Neural progenitor cell (in vitro differentiated cells): ENCODE measurements at regions not wholly inside any gene's neighbourhood (a gene's known extent, or its start where the extent isn't known, plus 50 kb on each side); places are given as distances from the start of the nearest gene placed in this dataset.

Experiments
- DNase-seq: peaks from one replicate; pipeline ENCODE4 v3.0.0-alpha.2; 2016; ENCODE audit warnings: low spot score
- H2AFZ ChIP-seq: fragments of 200-600 bp; sonication (generic); replicated peaks from 2 replicates; pipeline ENCODE4 v1.6.1; 2016; ENCODE audit warnings: antibody characterized with exemption
- H3F3A ChIP-seq: fragments of 200-600 bp; sonication (generic); 2 replicates; pipeline ENCODE4 v1.6.1; 2016; ENCODE audit warnings: antibody characterized with exemption, low read depth
- H3K27ac ChIP-seq: fragments of 200-600 bp; sonication (generic); 2 replicates; pipeline ENCODE4 v1.5.1; 2016; ENCODE audit warnings: mild to moderate bottlenecking
- H3K27me3 ChIP-seq: fragments of 200-600 bp; sonication (generic); 2 replicates; pipeline ENCODE4 v1.6.1; 2016; ENCODE audit warnings: mild to moderate bottlenecking, moderate library complexity
- H3K36me3 ChIP-seq: fragments of 200-600 bp; sonication (generic); 2 replicates; pipeline ENCODE4 v1.5.1; 2016
- H3K4me1 ChIP-seq: fragments of 200-600 bp; sonication (generic); 2 replicates; pipeline ENCODE4 v1.6.1; 2016; ENCODE audit warnings: mixed run types
- H3K4me2 ChIP-seq: fragments of 200-600 bp; sonication (generic); 2 replicates; pipeline ENCODE4 v1.6.1; 2016
- H3K4me3 ChIP-seq: fragments of 200-600 bp; sonication (generic); 2 replicates; pipeline ENCODE4 v1.5.1; 2016
- H3K79me2 ChIP-seq: fragments of 200-600 bp; sonication (generic); 2 replicates; pipeline ENCODE4 v1.6.1; 2016; ENCODE audit warnings: low read depth
- H3K9ac ChIP-seq: fragments of 200-600 bp; sonication (generic); 2 replicates; pipeline ENCODE4 v1.6.1; 2016
- H3K9me3 ChIP-seq: fragments of 200-600 bp; sonication (generic); 2 replicates; pipeline ENCODE4 v1.5.1; 2016; ENCODE audit warnings: low read depth
- H4K20me1 ChIP-seq: fragments of 200-600 bp; sonication (generic); 2 replicates; pipeline ENCODE4 v1.6.1; 2016; ENCODE audit warnings: low read depth
- H3K27ac Mint-ChIP-seq: 3 replicates; pipeline ENCODE4 v1.8.0; 2021; ENCODE audit warnings: mixed read lengths
- H3K27me3 Mint-ChIP-seq: 2 replicates; pipeline ENCODE4 v1.8.0; 2022; ENCODE audit warnings: low read depth, mild to moderate bottlenecking, inconsistent platforms, moderate library complexity, mixed read lengths; ENCODE audit not compliant: insufficient read depth
- H3K36me3 Mint-ChIP-seq: 3 replicates; pipeline ENCODE4 v1.8.0; 2021; ENCODE audit warnings: mixed read lengths
- H3K4me1 Mint-ChIP-seq: 3 replicates; pipeline ENCODE4 v1.8.0; 2021; ENCODE audit warnings: mixed read lengths
- H3K4me3 Mint-ChIP-seq: 3 replicates; pipeline ENCODE4 v1.8.0; 2021; ENCODE audit warnings: mild to moderate bottlenecking, moderate library complexity, mixed read lengths
- H3K9me3 Mint-ChIP-seq: 3 replicates; pipeline ENCODE4 v1.8.0; 2020; ENCODE audit warnings: mixed read lengths
- EZH2 ChIP-seq: fragments of 200-600 bp; sonication (generic); IDR thresholded peaks from 2 replicates; pipeline ENCODE4 v1.6.1; 2017; ENCODE audit warnings: antibody characterized with exemption, mild to moderate bottlenecking, moderate library complexity
- EZH2phosphoT487 ChIP-seq: fragments of 200-600 bp; sonication (generic); IDR thresholded peaks from 2 replicates; pipeline ENCODE4 v1.6.1; 2017; ENCODE audit warnings: antibody characterized with exemption
- TF ChIP-seq, protein P1 (sequence below): fragments of 200-600 bp; sonication (generic); IDR thresholded peaks from 2 replicates; pipeline ENCODE4 v1.5.1; 2017; ENCODE audit warnings: antibody characterized with exemption, mild to moderate bottlenecking

DNA sequence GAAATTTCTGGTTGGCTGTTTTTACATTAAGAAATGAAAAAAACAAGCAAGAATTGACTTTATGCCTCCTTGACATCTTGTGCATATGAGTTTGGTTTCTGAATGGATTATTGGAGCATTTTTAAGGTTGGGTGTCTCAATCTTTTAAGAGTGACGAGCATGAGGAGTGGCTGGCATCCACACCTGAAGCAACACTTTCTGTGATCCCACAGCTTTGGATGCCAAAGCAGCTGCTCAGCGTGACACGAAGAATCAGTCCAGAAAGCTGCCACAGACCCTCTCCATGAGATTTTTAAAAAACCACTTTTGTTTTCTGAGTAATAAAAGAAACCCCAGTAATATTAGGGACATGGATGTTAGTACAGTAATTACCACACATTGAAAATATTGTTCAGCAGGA lies 154.5 kb downstream of the KLF13 start:
- Histone ChIP-seq H3K4me1 (peaks cover 1% of the 10 kb centered on the region), H3K4me2 (no peak overlapping the region), H3K9me3 (no peaks in the 10 kb centered on the region), H3K36me3 (no peaks in the 10 kb centered on the region), H3K27ac (no peak overlapping the region), H3K79me2 (no peaks in the 10 kb centered on the region), H3K9ac (no peak overlapping the region), H3F3A (no peaks in the 10 kb centered on the region), H2AFZ (no peak overlapping the region), H3K27me3 (peaks cover 25% of the 10 kb centered on the region), H3K4me3 (no peak overlapping the region), H4K20me1 (no peaks in the 10 kb centered on the region)
- Mint-ChIP-seq H3K36me3 (peaks cover 12% of the 10 kb centered on the region), H3K4me3 (no peak overlapping the region), H3K27me3 (peaks cover 34% of the 10 kb centered on the region), H3K4me1 (peaks cover 6% of the 10 kb centered on the region), H3K9me3 (peaks cover 13% of the 10 kb centered on the region), H3K27ac (no peak overlapping the region)
- DNase-seq, result no peak
- TF ChIP-seq EZH2 (no peak), EZH2phosphoT487 (no peak)
- TF ChIP-seq, protein P1, sequence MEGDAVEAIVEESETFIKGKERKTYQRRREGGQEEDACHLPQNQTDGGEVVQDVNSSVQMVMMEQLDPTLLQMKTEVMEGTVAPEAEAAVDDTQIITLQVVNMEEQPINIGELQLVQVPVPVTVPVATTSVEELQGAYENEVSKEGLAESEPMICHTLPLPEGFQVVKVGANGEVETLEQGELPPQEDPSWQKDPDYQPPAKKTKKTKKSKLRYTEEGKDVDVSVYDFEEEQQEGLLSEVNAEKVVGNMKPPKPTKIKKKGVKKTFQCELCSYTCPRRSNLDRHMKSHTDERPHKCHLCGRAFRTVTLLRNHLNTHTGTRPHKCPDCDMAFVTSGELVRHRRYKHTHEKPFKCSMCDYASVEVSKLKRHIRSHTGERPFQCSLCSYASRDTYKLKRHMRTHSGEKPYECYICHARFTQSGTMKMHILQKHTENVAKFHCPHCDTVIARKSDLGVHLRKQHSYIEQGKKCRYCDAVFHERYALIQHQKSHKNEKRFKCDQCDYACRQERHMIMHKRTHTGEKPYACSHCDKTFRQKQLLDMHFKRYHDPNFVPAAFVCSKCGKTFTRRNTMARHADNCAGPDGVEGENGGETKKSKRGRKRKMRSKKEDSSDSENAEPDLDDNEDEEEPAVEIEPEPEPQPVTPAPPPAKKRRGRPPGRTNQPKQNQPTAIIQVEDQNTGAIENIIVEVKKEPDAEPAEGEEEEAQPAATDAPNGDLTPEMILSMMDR, result no peak

DNA sequence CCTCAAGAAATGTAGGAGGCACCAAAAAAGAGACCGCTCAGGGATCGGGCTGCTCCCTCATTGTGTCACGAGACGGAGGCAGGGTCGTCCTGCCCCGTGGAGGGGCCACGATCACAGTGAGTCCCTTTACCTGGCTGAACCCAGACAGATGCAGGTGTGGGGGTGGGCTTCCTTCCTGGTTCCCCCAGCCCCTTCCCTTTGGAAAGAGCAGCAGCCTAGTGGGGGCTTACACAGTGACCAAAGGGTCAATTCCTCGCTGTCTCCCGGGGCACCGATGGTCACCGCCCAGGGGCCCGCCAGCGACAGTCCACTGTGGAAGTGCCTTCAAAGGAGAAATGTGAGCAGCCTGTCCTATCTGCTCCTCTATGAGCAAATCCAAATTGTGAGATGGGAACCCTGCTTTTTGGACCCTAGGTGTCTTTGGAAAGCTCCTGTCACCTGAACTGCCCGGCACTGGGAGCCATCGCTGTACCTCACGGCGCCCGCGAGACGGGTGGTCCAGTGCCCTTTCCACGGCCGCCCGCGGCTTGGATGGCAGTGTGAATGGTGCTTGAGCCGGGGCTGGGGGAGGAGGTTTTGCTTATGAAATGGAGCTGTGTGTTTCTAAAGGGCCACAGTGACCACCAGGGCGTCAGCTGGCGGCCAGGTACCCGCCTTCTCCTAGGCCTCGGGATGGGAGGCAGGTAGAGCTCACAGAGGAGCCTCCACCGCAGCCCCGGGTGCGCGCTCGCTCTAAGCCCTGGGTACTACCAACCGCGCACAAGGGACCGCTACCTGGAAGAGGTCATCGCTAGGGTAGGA lies 155.7 kb downstream of the KLF13 start:
- no peak overlapping the region for H3K4me2 ChIP-seq
- Mint-ChIP-seq H3K9me3 (peaks cover 13% of the 10 kb centered on the region), H3K4me3 (peak overlapping the region; percentile 30), H3K27ac (no peak overlapping the region), H3K36me3 (peaks cover 12% of the 10 kb centered on the region), H3K4me1 (peaks cover 11% of the 10 kb centered on the region), H3K27me3 (peaks cover 39% of the 10 kb centered on the region)
- TF ChIP-seq, protein P1, result no peak
- TF ChIP-seq EZH2phosphoT487 (no peak), EZH2 (no peak)
- no peak overlapping the region for H3K4me3 ChIP-seq
- H3K27me3 ChIP-seq, result peaks cover 25% of the 10 kb centered on the region
- no peak for DNase-seq
- no peaks in the 10 kb centered on the region for H3K9me3 ChIP-seq
- peaks cover 9% of the 10 kb centered on the region for H3K4me1 ChIP-seq
- H3K36me3 ChIP-seq, result no peaks in the 10 kb centered on the region
- H4K20me1 ChIP-seq, result no peaks in the 10 kb centered on the region
- no peak overlapping the region for H3K9ac ChIP-seq
- no peaks in the 10 kb centered on the region for H3F3A ChIP-seq
- no peak overlapping the region for H2AFZ ChIP-seq
- H3K79me2 ChIP-seq, result no peaks in the 10 kb centered on the region
- H3K27ac ChIP-seq, result no peak overlapping the region

DNA sequence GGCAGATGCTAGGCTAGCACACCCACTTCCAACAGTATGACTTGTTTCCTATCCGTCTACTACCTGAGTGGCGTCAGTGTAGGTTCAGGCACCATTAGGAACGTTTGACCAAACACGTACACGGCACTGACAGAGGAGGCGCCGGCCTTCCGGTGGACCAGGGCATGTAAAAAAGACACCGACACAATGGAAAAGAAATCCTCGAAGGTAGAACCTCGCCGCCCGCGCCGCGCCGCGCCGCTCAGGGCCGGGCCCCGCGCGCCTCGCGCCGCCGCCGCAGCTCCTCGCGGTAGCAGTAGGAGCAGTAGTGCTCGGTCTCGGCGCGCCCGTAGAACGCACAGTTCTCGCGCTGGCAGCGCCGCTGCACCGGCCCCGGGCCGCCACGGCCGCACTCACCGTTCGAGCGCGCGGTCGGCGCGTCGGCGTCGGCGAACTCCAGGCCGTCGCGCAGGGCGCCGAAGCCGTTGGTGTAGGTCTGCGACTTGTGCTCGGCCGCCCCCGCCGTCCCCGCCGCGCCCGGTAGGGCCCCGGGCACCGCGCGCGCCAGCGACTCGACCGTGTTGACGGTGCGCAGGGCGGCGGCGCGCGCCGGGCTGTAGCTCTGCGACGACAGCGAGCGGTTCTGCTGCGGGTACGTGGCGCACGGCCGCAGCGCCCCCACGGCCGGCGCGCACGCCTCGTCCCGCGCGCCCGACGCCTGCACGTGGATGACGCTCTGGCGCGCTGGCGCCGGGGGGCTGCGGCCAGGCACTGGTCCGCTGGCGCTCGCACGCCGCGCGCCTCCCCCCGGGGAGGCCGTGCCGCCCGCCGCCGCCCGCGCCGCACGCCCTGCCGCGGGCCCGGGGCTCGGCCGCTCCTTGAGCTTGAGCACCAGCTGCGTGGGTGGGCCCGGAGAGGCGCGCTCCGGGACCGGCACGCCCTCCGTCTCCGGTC lies 156.7 kb downstream of the KLF13 start:
- DNase-seq, result no peak
- Mint-ChIP-seq H3K4me3 (peak overlapping the region; percentile 83), H3K36me3 (peaks cover 12% of the 10 kb centered on the region), H3K27ac (no peak overlapping the region), H3K27me3 (peaks cover 38% of the 10 kb centered on the region), H3K4me1 (peaks cover 11% of the 10 kb centered on the region), H3K9me3 (peaks cover 13% of the 10 kb centered on the region)
- H4K20me1 ChIP-seq, result no peaks in the 10 kb centered on the region
- H3K4me3 ChIP-seq, result no peak overlapping the region
- H3F3A ChIP-seq, result no peaks in the 10 kb centered on the region
- no peaks in the 10 kb centered on the region for H3K9me3 ChIP-seq
- TF ChIP-seq EZH2 (no peak), EZH2phosphoT487 (no peak)
- TF ChIP-seq, protein P1, result no peak
- peaks cover 9% of the 10 kb centered on the region for H3K4me1 ChIP-seq
- no peak overlapping the region for H3K4me2 ChIP-seq
- H3K27ac ChIP-seq, result no peak overlapping the region
- no peaks in the 10 kb centered on the region for H3K36me3 ChIP-seq
- no peak overlapping the region for H3K9ac ChIP-seq
- H3K27me3 ChIP-seq, result peaks cover 25% of the 10 kb centered on the region
- no peak overlapping the region for H2AFZ ChIP-seq
- H3K79me2 ChIP-seq, result no peaks in the 10 kb centered on the region
